DMS153 treated with DMSO at 0.1 percent for 48 hours (cell line): ENCODE measurements at regions not wholly inside any gene's neighbourhood (a gene's known extent, or its start where the extent isn't known, plus 50 kb on each side); places are given as distances from the start of the nearest gene placed in this dataset.
A peak's percentile ranks its signal among the peaks of the same experiment; 100 is the strongest.

Experiments
- DNase-seq: peaks from one replicate; lab custom pipeline; 2025; ENCODE audit not compliant: unreplicated experiment; lab: John Stamatoyannopoulos, UW

GRCh38 chrX:9340598-9341290, 124.1 kb upstream of the TBL1X start:
- no peak for DNase-seq

GRCh38 chrX:9341291-9342201, 123.3 kb upstream of the TBL1X start:
- no peak for DNase-seq

DNA sequence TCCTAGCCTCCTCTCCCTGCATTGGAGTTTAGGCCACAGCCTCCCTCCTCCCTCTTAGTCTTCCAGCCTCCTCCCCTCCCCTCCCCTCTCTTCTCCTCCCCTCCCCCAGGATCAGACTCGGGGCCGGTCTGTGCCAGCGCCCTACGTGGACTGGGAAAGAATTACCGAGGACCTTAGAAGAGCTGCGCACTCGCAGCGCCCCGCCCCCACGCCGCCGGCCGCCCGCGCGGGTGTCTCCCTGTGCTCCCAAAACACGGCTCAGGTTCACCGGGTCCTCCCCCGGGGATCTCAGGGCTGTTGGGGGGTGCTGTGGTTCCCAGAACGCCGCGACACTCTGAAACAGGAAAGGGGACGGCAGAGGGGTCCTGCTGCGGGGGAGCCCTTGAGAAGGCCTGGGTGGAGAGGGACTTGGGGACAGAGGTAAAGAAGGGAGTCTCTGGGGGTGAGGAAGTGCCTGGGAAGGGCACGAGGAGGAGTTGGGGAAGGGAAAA, 122.3 kb upstream of the TBL1X start:
- DNase-seq: peak; percentile 46

DNA sequence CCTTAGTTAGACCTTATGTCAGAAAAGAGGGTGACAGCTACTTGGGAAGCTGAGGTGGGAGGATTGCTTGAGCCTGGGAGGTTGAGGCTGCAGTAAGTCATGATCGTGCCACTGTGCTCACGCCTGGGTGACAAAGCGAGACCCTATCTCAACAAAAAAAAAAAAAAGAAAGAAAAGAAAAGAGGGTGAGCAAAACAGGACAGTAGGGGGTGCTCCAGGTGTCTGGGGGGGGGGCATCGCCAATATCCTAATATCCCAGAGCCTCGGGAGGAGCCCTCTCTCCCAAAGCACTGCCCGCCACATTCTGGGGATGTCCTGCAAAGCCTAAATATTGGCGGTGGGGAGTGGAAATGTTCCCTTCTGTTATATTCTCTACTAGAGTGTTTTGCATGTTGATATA, 120.9 kb upstream of the TBL1X start:
- DNase-seq: no peak

DNA sequence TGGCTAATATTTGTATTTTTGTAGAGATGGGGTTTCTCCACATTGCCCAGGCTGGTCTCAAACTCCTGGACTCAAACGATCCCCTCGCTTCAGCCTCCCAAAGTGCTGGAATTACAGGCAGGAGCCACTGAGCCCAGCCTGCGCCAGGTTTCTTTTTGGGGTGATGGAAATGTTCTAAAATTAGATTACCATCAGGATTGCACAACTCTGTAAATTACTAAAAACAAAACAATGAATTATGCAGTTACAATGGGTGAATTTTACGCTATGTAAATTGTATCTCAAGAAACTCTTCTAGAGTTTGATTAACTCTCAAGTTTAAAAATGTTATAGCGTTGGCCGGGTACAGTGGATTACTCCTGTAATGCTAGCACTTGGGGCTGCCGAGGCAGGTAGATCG, 118.9 kb upstream of the TBL1X start:
- DNase-seq: no peak

- DNase-seq: no peak
Observed at GRCh38 chrX:9349572-9350494, 115.0 kb upstream of the TBL1X start.

- no peak for DNase-seq
Observed at GRCh38 chrX:9351126-9351525, 113.7 kb upstream of the TBL1X start.

DNA sequence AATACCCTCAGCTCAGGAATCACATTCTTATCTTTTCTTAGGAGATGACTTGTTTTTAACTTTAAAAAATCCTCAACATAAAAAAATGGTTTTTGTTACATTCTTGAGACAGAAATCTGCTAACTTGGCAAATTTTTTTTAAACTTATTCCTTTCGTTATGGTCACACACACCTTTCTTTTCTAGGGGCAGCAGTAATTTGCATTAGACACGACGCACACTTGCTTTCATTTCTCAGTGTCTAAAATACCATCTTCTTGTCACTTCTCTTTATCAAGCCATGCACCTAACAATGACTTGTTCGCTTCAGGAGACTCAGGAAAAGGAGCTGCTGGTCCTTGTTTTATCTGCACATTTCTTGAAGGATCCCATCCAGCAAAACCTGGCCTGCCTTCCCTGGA, 112.6 kb upstream of the TBL1X start:
- DNase-seq: no peak

GRCh38 chrX:9352694-9353411, 112.0 kb upstream of the TBL1X start:
- no peak for DNase-seq

- DNase-seq: no peak
Observed at GRCh38 chrX:9354918-9355317, 109.9 kb upstream of the TBL1X start.

DNA sequence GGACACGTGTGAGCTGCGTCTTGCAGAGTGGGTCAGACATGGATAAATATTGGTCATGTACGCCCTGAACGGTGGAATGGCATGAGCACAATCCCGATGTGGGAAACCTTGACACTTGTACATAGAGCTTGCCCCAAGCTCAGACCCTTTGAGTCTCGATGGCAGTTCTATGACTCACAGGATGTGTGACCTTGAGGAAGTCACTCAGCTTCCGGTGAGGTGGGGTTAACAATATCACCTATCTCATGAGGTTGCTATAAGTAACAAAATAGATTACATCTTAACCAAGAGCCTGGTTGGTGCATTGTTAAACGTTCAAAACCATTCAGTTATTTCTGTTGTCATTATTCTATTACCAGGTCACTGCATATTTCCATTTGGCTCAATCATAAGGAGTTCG, 109.1 kb upstream of the TBL1X start:
- DNase-seq: no peak

GRCh38 chrX:9356846-9357245, 108.0 kb upstream of the TBL1X start:
- no peak for DNase-seq

DNA sequence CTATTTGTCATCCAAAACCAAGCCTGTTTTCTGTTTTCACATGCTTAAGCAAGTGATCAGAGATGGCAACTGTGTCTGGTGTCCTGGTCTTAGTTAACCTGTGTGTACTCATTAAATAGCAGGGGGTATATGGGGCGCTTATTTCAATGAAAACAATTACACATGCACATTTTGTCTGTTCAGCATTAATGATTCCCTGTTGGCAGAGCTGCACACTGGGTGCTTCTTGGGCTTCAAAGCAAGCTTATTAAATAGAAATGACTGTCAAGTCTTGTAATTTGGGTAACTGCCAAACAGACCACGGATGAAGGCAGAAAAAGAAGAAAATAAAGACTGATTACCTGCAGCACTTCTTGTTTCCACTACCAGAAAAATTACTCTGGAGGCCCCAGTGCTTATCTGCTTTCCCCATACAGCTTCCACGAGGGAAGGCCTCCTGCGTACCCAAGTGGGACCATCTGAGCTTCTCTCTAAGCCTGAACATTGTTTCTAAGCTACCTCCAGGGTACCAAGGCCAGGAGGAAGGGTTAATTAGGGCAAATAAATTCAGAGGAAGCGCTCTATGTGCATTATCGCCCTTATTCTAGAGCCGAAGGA, 107.2 kb upstream of the TBL1X start:
- DNase-seq: no peak

GRCh38 chrX:9362363-9362928, 102.4 kb upstream of the TBL1X start:
- no peak for DNase-seq

- DNase-seq: no peak
Observed at GRCh38 chrX:9367421-9367820, 97.4 kb upstream of the TBL1X start.

- DNase-seq: no peak
Observed at GRCh38 chrX:9368262-9368661, 96.6 kb upstream of the TBL1X start.

DNA sequence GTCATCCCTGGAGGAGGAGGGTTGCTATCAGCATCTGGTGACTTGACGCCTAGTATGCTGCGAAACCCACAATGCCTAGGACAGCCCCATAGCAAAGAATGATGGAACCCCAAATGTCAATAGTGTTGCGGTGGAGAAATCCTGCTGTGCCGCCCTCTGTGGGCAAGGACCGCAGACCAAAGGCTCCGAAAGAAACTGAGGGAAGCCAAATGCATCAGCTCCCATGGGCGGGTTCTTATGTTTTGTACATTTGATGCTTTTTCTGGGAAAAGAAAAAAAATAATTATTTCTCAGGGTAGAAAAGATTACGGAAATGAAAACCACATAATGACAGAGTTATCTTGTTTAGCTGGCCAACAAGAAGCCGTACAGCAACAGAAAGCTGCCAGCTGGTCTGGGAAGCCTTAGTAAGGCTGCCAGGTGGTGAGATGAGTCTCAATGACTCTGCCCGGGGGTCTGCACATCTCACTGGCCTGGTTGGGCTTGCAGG, 95.0 kb upstream of the TBL1X start:
- DNase-seq: no peak

- DNase-seq: no peak
Observed at GRCh38 chrX:9370893-9371292, 94.0 kb upstream of the TBL1X start.

DNA sequence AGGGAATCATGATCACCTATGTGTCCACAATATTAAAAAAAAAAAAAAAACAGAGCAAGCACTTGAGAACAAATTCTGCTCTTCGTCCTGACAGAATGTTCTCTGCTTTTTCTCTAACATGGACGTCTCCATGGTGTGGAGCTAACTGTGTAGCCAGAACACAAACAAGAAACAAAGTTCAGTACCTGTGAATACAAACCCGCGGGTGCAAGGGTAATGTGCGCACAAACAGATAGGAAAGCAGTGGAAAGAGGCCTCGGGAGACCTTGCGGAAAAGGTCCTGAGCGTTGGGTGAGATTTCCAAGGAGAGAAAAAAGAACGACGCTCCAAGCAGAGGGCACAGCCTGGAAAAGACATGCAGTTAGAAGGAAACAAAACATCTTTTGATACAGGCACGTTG, 92.0 kb upstream of the TBL1X start:
- DNase-seq: no peak

GRCh38 chrX:9373789-9374188, 91.1 kb upstream of the TBL1X start:
- DNase-seq: no peak
